CD4-positive, alpha-beta T cell treated with Interleukin-17A for 4 hours (primary cell): ENCODE measurements at regions not wholly inside any gene's neighbourhood (a gene's known extent, or its start where the extent isn't known, plus 50 kb on each side); places are given as distances from the start of the nearest gene placed in this dataset.
A peak's percentile ranks its signal among the peaks of the same experiment; 100 is the strongest.

Experiments
- DNase-seq: peaks from one replicate; pipeline ENCODE4 v3.0.0-alpha.2; 2020; ENCODE audit warnings: mixed read lengths

GRCh38 chr21:25422610-25423608 is 184.4 kb downstream of the MRPL39 start:
- no peak for DNase-seq

- peak; percentile 64 for DNase-seq
These were observed 185.8 kb downstream of the MRPL39 start for GRCh38 chr21:25421321-25422028.

- DNase-seq = no peak
These were observed 186.4 kb downstream of the MRPL39 start for GRCh38 chr21:25420831-25421230.

- no peak for DNase-seq
These were observed 190.6 kb downstream of the MRPL39 start for GRCh38 chr21:25416669-25417068.

DNA sequence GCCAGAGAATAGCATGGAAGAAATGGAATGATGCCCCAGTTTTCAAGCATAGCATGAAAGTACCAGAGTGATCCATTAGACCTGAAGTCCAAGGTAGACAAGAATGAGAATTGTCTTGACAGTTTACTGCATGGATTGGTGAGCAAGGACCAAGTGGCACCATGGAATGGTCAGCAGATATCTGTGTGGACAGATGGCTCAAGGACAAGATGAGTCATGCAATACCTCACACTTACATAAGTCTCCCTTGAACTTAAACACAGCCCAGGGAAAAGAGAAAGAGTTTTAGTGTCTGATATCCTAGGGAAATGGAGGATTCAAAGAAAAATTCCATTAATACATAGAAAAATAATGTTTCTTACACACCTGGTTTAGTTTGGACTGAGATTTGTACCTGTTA is 195.2 kb downstream of the MRPL39 start:
- no peak for DNase-seq

GRCh38 chr21:25409978-25410377 is 197.3 kb downstream of the MRPL39 start:
- DNase-seq = no peak

GRCh38 chr21:25408666-25409065 is 198.6 kb downstream of the MRPL39 start:
- no peak for DNase-seq

DNA sequence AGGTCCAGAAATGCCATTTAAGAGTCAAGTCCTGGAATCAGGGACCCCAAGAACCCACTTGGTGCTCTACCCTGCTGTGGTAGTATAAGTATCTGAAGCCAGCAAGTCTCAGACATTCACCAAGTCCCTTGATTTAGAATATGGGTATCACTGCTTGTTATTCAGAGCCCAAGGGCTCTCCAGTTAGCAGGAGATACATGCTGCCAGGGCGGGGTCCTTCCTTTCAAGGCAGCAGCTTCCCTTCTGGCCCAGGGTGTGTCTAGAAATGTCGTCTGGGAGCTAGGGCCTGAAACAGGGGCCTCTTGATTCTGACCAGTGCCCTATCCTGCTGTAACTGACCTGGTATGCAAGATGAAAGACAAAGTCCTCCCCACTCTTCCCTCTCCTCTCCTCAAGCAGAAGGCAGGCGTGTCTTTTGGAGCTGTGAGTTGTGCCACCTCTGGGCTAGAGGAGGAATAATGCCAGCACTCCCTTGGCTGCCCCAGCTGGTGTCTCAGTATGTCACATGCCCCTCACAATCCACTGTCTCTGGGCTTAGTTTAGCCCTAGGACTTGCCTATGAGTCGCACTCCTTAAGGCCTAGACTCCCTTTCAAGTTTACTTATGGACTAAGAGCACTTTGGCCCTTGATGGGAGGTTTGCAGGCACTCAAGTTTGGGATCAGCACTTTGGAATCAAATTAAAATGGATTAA is 200.2 kb downstream of the MRPL39 start:
- no peak for DNase-seq

DNA sequence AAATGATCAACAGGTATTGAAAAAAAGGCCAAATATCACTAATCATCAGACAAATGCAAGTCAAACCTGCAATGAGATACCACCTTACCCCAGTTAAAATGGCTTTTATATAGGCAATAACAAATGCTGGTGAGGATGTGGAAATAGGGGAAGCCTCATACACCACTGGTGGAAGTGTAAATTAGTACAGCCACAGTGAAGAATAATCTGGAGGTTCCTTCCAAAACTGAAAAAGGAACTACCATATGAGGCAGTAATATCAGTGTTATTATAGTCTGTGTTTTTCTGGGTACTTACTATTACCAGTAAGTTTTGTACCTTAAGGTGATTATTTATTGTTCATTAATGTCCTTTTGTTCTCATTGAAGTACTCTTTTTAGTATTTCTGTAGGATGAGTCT is 201.3 kb downstream of the MRPL39 start:
- no peak for DNase-seq

- DNase-seq = no peak
These were observed 204.9 kb downstream of the MRPL39 start for GRCh38 chr21:25402134-25402961.

DNA sequence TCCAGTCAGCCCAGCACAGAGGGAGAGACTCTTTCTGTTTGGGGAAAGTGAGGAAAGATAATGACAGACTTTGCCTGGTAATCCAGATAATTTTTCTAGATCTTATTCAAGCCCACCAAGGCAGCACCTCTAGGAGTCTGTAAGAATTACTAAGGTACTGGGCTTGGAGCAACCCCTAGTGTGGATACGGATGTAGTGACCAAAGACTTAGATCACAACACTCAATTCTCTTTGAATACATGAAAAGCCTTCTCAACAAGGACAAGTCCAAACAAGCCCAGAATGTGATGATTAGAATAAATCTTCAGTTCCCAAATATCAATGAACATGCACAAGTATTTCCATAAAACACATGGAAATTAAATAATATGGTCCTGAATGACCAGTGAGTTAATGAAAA is 206.9 kb downstream of the MRPL39 start:
- no peak for DNase-seq

DNA sequence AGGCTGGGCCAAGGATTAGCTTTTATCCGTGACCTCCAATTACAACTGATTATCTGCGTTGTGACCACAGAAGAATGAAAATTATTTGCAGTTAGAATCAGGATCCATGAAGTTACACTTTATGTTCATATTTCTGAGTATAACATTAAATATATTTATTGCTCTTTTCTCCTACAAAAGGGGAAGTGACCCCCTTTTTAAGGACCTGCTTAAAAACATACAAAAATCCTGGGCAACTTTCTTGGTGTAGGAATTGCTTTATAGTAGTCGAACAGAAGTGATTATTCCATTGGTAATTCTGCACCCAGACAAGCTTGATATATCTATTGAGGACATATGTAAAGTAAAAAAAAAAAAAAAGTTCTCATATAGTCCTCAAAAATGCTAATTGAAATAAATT is 208.7 kb downstream of the MRPL39 start:
- DNase-seq = no peak

DNA sequence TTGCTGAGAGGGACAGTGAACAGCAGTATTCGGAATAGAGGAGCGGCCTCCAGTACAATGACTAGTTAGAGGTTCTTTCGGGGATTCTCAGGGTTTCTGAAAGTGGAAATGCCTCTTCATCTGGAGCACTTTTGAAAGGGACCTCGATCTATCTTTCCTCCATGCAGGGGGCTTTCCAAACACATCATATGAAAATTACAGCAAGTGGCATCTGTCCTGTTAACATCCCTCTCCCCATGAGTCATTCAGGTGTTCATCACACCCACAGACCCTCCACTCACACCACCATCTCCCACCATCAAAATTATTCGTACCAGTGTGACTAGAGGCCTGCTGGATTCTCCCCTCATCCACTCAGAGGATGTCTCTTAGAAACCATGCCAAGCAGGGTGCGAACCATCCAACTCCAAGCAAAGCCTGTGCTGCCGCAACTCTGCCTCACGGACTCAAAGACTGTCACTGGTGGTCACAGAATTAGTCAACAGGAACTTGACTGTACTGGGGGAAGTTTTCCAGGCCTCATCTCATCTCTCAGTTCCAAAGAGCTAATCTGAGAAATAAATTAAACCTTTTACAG is 211.1 kb downstream of the MRPL39 start:
- no peak for DNase-seq

GRCh38 chr21:25391777-25392176 is 215.5 kb downstream of the MRPL39 start:
- DNase-seq = no peak

GRCh38 chr21:25390701-25391100 is 216.6 kb downstream of the MRPL39 start:
- no peak for DNase-seq

DNA sequence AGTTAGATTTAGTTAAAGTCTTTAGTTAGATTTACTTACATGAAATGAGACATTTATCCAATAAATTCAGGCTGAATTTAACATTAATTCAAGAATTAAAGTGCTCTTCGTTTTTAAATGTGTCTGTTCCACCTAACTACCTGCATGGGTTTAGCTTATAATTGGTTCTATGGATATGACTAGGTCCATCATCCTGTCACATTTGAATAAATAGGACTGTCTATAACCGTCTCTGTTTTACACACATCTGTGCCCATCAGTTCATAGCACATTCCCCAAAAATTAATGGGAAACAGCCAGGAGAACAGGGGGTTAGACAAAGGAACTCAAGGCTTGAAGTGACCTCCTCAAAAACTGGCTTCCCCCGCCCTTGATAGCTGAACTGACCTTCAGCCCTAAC is 219.6 kb downstream of the MRPL39 start:
- DNase-seq = no peak

DNA sequence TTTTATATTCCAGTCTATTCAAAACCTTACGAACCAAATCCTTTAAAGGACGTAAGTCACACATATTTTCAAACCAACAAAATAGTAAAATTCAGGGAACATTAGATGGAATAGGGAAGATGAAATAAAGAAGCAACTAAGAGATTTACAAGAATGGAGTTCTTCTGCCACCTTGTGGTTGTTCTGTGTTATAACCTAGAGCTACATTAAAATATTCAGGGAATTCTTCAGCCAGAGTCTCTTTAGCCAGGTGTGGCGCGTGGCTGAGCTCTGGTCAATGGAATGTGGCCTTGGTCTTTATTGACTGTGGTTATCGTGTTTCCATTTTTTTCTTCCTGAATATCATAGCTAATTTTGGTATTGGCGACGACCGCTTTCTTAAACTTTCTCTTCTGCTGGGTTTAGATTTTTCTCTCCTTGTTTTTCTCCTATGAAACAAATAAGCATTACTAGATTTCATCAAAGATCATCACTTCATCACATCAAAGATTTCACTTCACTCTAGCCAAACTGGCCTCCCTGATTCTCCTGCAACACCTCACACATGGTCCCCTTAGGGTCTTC is 221.3 kb downstream of the MRPL39 start:
- peak; percentile 6 for DNase-seq

DNA sequence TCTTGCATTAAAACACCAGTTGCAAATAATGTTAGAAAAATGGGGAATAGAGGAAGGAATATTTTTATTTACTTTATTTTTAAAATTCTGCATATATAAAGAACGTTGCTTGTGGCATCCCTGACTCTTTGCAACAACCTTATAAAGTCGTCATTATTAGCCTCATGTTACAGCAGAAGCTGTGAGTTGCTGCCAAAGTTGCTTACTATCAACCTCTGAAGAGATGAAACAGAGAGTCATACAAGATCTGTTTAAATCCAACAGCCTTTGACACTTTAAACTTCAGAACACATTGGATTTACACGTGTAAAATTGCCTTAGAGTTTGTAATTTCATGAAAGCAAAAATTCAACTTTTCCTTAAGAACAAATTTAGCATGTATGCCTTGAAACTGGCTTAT is 221.9 kb downstream of the MRPL39 start:
- DNase-seq = no peak

GRCh38 chr21:25384782-25385181 is 222.5 kb downstream of the MRPL39 start:
- DNase-seq = no peak

DNA sequence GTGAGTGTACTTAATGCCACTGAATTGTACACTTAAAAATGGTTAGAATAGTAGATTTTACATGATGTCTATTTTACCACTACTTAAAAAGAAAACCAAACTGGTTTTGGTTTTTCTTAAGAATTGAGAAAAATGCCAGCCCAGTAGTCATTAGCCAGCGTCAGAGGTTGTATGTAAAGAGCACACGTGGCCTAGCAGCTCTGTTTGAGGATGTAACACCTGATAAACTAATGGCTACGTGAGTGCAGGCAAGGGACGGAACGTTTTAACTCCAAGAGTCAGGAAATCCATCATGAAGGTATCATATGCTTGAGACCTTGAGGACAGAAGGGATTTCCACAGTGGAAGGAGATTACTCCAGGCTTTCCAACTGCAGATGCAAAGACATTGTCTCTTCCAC is 223.7 kb downstream of the MRPL39 start:
- no peak for DNase-seq

- no peak for DNase-seq
These were observed 225.3 kb downstream of the MRPL39 start for GRCh38 chr21:25381936-25382452.

- no peak for DNase-seq
These were observed 231.6 kb downstream of the MRPL39 start for GRCh38 chr21:25375675-25376074.
